ENCODE measurements at regions not wholly inside any gene's neighbourhood (a gene's known extent, or its start where the extent isn't known, plus 50 kb on each side); places are given as distances from the start of the nearest gene placed in this dataset.

- Histone ChIP-seq H3K36me3 (ENCODE audit: control insufficient read depth in 3 of 3, insufficient read depth in 2 of 3, low read depth in 1 of 3, low read length in 3 of 3) (no peaks in the 10 kb centered on the region), H3K4me1 (ENCODE audit: control insufficient read depth in 3 of 3, insufficient read depth in 2 of 3, low read depth in 1 of 3, low read length in 2 of 3) (no peaks in the 10 kb centered on the region), H3K27ac (ENCODE audit: low read depth in 1 of 3, low read length in 2 of 3) (no peak overlapping the region), H3K4me3 (ENCODE audit: low read depth in 1 of 3, low read length in 3 of 3) (no peak overlapping the region), H3K9me3 (ENCODE audit: control insufficient read depth in 2 of 2, insufficient read depth in 1 of 2, low read depth in 1 of 2, low read length in 1 of 2) (no peaks in the 10 kb centered on the region), H3K27me3 (ENCODE audit: control insufficient read depth in 3 of 3, insufficient read depth in 3 of 3, low read length in 3 of 3) (no peaks in the 10 kb centered on the region)
- peak in 1 of 2 donors; percentile 66 for DNase-seq
- WGBS, 3 donors: 60 to 81% (median 73%) methylated on average over 2 of the region's 2 CpGs
- no peak for FAIRE-seq
Observed at GRCh38 chr3:4006288-4006687, 207.1 kb downstream of the LRRN1 start.

GRCh38 chr3:4008205-4008604 lies 209.0 kb downstream of the LRRN1 start:
- no peaks in the 10 kb centered on the region for H3K4me1 ChIP-seq (ENCODE audit: control insufficient read depth in 3 of 3, insufficient read depth in 2 of 3, low read depth in 1 of 3, low read length in 2 of 3)
- H3K27me3 ChIP-seq (ENCODE audit: control insufficient read depth in 3 of 3, insufficient read depth in 3 of 3, low read length in 3 of 3): no peaks in the 10 kb centered on the region
- DNase-seq: no peak
- WGBS, 3 donors: 77 to 83% (median 79%) methylated on average over 2 of the region's 2 CpGs
- no peak overlapping the region for H3K4me3 ChIP-seq (ENCODE audit: low read depth in 1 of 3, low read length in 3 of 3)
- H3K36me3 ChIP-seq (ENCODE audit: control insufficient read depth in 3 of 3, insufficient read depth in 2 of 3, low read depth in 1 of 3, low read length in 3 of 3): no peaks in the 10 kb centered on the region
- H3K27ac ChIP-seq (ENCODE audit: low read depth in 1 of 3, low read length in 2 of 3): no peak overlapping the region
- FAIRE-seq: no peak
- H3K9me3 ChIP-seq (ENCODE audit: control insufficient read depth in 2 of 2, insufficient read depth in 1 of 2, low read depth in 1 of 2, low read length in 1 of 2): no peaks in the 10 kb centered on the region

- FAIRE-seq: no peak
- H3K9me3 ChIP-seq (ENCODE audit: control insufficient read depth in 2 of 2, insufficient read depth in 1 of 2, low read depth in 1 of 2, low read length in 1 of 2): no peaks in the 10 kb centered on the region
- no peaks in the 10 kb centered on the region for H3K4me1 ChIP-seq (ENCODE audit: control insufficient read depth in 3 of 3, insufficient read depth in 2 of 3, low read depth in 1 of 3, low read length in 2 of 3)
- H3K4me3 ChIP-seq (ENCODE audit: low read depth in 1 of 3, low read length in 3 of 3): no peak overlapping the region
- no peaks in the 10 kb centered on the region for H3K36me3 ChIP-seq (ENCODE audit: control insufficient read depth in 3 of 3, insufficient read depth in 2 of 3, low read depth in 1 of 3, low read length in 3 of 3)
- 50 to 93% (median 78%) methylated on average over 1 of the region's 1 CpG for WGBS, 3 donors
- H3K27me3 ChIP-seq (ENCODE audit: control insufficient read depth in 3 of 3, insufficient read depth in 3 of 3, low read length in 3 of 3): no peaks in the 10 kb centered on the region
- H3K27ac ChIP-seq (ENCODE audit: low read depth in 1 of 3, low read length in 2 of 3): no peak overlapping the region
- DNase-seq: no peak
Observed at GRCh38 chr3:4011166-4011565, 211.9 kb downstream of the LRRN1 start.

- DNase-seq (no peak), FAIRE-seq (no peak)
- WGBS, 3 donors: 60 to 85% (median 71%) methylated on average over 2 of the region's 2 CpGs
- H3K36me3 ChIP-seq (ENCODE audit: control insufficient read depth in 3 of 3, insufficient read depth in 2 of 3, low read depth in 1 of 3, low read length in 3 of 3): no peaks in the 10 kb centered on the region
- H3K4me1 ChIP-seq (ENCODE audit: control insufficient read depth in 3 of 3, insufficient read depth in 2 of 3, low read depth in 1 of 3, low read length in 2 of 3): no peaks in the 10 kb centered on the region
- no peak overlapping the region for H3K4me3 ChIP-seq (ENCODE audit: low read depth in 1 of 3, low read length in 3 of 3)
- H3K27me3 ChIP-seq (ENCODE audit: control insufficient read depth in 3 of 3, insufficient read depth in 3 of 3, low read length in 3 of 3): no peaks in the 10 kb centered on the region
- no peak overlapping the region for H3K27ac ChIP-seq (ENCODE audit: low read depth in 1 of 3, low read length in 2 of 3)
- peaks cover 0 to 4% of the 10 kb centered on the region in 2 donors for H3K9me3 ChIP-seq (ENCODE audit: control insufficient read depth in 2 of 2, insufficient read depth in 1 of 2, low read depth in 1 of 2, low read length in 1 of 2)
Observed at GRCh38 chr3:4015426-4015825, 216.2 kb downstream of the LRRN1 start.

GRCh38 chr3:4019501-4019900 lies 220.3 kb downstream of the LRRN1 start:
- Histone ChIP-seq H3K27ac (ENCODE audit: low read depth in 1 of 3, low read length in 2 of 3) (no peak overlapping the region), H3K27me3 (ENCODE audit: control insufficient read depth in 3 of 3, insufficient read depth in 3 of 3, low read length in 3 of 3) (no peaks in the 10 kb centered on the region), H3K36me3 (ENCODE audit: control insufficient read depth in 3 of 3, insufficient read depth in 2 of 3, low read depth in 1 of 3, low read length in 3 of 3) (no peaks in the 10 kb centered on the region), H3K4me3 (ENCODE audit: low read depth in 1 of 3, low read length in 3 of 3) (no peak overlapping the region), H3K4me1 (ENCODE audit: control insufficient read depth in 3 of 3, insufficient read depth in 2 of 3, low read depth in 1 of 3, low read length in 2 of 3) (no peaks in the 10 kb centered on the region), H3K9me3 (ENCODE audit: control insufficient read depth in 2 of 2, insufficient read depth in 1 of 2, low read depth in 1 of 2, low read length in 1 of 2) (peaks cover 0 to 4% of the 10 kb centered on the region in 2 donors)
- no peak for DNase-seq
- WGBS, 3 donors: 18 to 42% (median 33%) methylated on average over 1 of the region's 1 CpG
- no peak for FAIRE-seq

- DNase-seq (peak in 1 of 2 donors; percentile 25), FAIRE-seq (no peak)
- H3K9me3 ChIP-seq (ENCODE audit: control insufficient read depth in 2 of 2, insufficient read depth in 1 of 2, low read depth in 1 of 2, low read length in 1 of 2): peaks cover 0 to 4% of the 10 kb centered on the region in 2 donors
- WGBS, 3 donors: 4 to 12% (median 9%) methylated on average over 1 of the region's 1 CpG
- no peaks in the 10 kb centered on the region for H3K4me1 ChIP-seq (ENCODE audit: control insufficient read depth in 3 of 3, insufficient read depth in 2 of 3, low read depth in 1 of 3, low read length in 2 of 3)
- no peaks in the 10 kb centered on the region for H3K27me3 ChIP-seq (ENCODE audit: control insufficient read depth in 3 of 3, insufficient read depth in 3 of 3, low read length in 3 of 3)
- no peak overlapping the region for H3K27ac ChIP-seq (ENCODE audit: low read depth in 1 of 3, low read length in 2 of 3)
- no peak overlapping the region for H3K4me3 ChIP-seq (ENCODE audit: low read depth in 1 of 3, low read length in 3 of 3)
- no peaks in the 10 kb centered on the region for H3K36me3 ChIP-seq (ENCODE audit: control insufficient read depth in 3 of 3, insufficient read depth in 2 of 3, low read depth in 1 of 3, low read length in 3 of 3)
Observed at GRCh38 chr3:4021162-4021561, 221.9 kb downstream of the LRRN1 start.

- Histone ChIP-seq H3K27ac (ENCODE audit: low read depth in 1 of 3, low read length in 2 of 3) (no peak overlapping the region), H3K4me1 (ENCODE audit: control insufficient read depth in 3 of 3, insufficient read depth in 2 of 3, low read depth in 1 of 3, low read length in 2 of 3) (peaks cover 0 to 20% (median 0%) of the 10 kb centered on the region in 3 donors), H3K9me3 (ENCODE audit: control insufficient read depth in 2 of 2, insufficient read depth in 1 of 2, low read depth in 1 of 2, low read length in 1 of 2) (no peaks in the 10 kb centered on the region), H3K27me3 (ENCODE audit: control insufficient read depth in 3 of 3, insufficient read depth in 3 of 3, low read length in 3 of 3) (no peaks in the 10 kb centered on the region), H3K4me3 (ENCODE audit: low read depth in 1 of 3, low read length in 3 of 3) (no peak overlapping the region), H3K36me3 (ENCODE audit: control insufficient read depth in 3 of 3, insufficient read depth in 2 of 3, low read depth in 1 of 3, low read length in 3 of 3) (peaks cover 0 to 3% (median 0%) of the 10 kb centered on the region in 3 donors)
- DNase-seq (no peak), FAIRE-seq (no peak)
- 64 to 78% (median 75%) methylated on average over 7 of the region's 7 CpGs for WGBS, 3 donors
Observed at GRCh38 chr3:4029135-4029534, 229.9 kb downstream of the LRRN1 start.

GRCh38 chr3:4030624-4031023 lies 231.4 kb downstream of the LRRN1 start:
- Histone ChIP-seq H3K27me3 (ENCODE audit: control insufficient read depth in 3 of 3, insufficient read depth in 3 of 3, low read length in 3 of 3) (no peaks in the 10 kb centered on the region), H3K4me1 (ENCODE audit: control insufficient read depth in 3 of 3, insufficient read depth in 2 of 3, low read depth in 1 of 3, low read length in 2 of 3) (peaks cover 0 to 20% (median 0%) of the 10 kb centered on the region in 3 donors), H3K9me3 (ENCODE audit: control insufficient read depth in 2 of 2, insufficient read depth in 1 of 2, low read depth in 1 of 2, low read length in 1 of 2) (no peaks in the 10 kb centered on the region), H3K27ac (ENCODE audit: low read depth in 1 of 3, low read length in 2 of 3) (peak overlapping the region in 1 of 3 donors; percentile 42), H3K4me3 (ENCODE audit: low read depth in 1 of 3, low read length in 3 of 3) (no peak overlapping the region), H3K36me3 (ENCODE audit: control insufficient read depth in 3 of 3, insufficient read depth in 2 of 3, low read depth in 1 of 3, low read length in 3 of 3) (peaks cover 0 to 3% (median 0%) of the 10 kb centered on the region in 3 donors)
- no peak for FAIRE-seq
- peak; percentile 31 to 62 for DNase-seq
- 66 to 77% (median 69%) methylated on average over 1 of the region's 1 CpG for WGBS, 3 donors

- Histone ChIP-seq H3K4me3 (ENCODE audit: low read depth in 1 of 3, low read length in 3 of 3) (no peak overlapping the region), H3K27me3 (ENCODE audit: control insufficient read depth in 3 of 3, insufficient read depth in 3 of 3, low read length in 3 of 3) (no peaks in the 10 kb centered on the region), H3K4me1 (ENCODE audit: control insufficient read depth in 3 of 3, insufficient read depth in 2 of 3, low read depth in 1 of 3, low read length in 2 of 3) (peaks cover 0 to 27% (median 0%) of the 10 kb centered on the region in 3 donors), H3K9me3 (ENCODE audit: control insufficient read depth in 2 of 2, insufficient read depth in 1 of 2, low read depth in 1 of 2, low read length in 1 of 2) (no peaks in the 10 kb centered on the region), H3K36me3 (ENCODE audit: control insufficient read depth in 3 of 3, insufficient read depth in 2 of 3, low read depth in 1 of 3, low read length in 3 of 3) (peaks cover 0 to 3% (median 0%) of the 10 kb centered on the region in 3 donors), H3K27ac (ENCODE audit: low read depth in 1 of 3, low read length in 2 of 3) (peak overlapping the region in 1 of 3 donors; percentile 52)
- 27 to 57% (median 46%) methylated on average over 2 of the region's 2 CpGs for WGBS, 3 donors
- no peak for FAIRE-seq
- peak; percentile 68 to 69 for DNase-seq
Observed at GRCh38 chr3:4033296-4033695, 234.1 kb downstream of the LRRN1 start.

Data from small intestine (tissue), 7 donors.